GM19467 (cell line): ENCODE measurements at regions not wholly inside any gene's neighbourhood (a gene's known extent, or its start where the extent isn't known, plus 50 kb on each side); places are given as distances from the start of the nearest gene placed in this dataset.
"Not testable (repeated sequence)": the region's sequence is repeated elsewhere in the genome, so short reads cannot be mapped to it uniquely, and the experiment has no call there.

Source experiments
- ATAC-seq: cut with Tn5 transposase; IDR thresholded peaks from one replicate; pipeline ENCODE4 v1.9.1; 2021; ENCODE audit warnings: mild to moderate bottlenecking, moderate library complexity; ENCODE audit not compliant: unreplicated experiment

DNA sequence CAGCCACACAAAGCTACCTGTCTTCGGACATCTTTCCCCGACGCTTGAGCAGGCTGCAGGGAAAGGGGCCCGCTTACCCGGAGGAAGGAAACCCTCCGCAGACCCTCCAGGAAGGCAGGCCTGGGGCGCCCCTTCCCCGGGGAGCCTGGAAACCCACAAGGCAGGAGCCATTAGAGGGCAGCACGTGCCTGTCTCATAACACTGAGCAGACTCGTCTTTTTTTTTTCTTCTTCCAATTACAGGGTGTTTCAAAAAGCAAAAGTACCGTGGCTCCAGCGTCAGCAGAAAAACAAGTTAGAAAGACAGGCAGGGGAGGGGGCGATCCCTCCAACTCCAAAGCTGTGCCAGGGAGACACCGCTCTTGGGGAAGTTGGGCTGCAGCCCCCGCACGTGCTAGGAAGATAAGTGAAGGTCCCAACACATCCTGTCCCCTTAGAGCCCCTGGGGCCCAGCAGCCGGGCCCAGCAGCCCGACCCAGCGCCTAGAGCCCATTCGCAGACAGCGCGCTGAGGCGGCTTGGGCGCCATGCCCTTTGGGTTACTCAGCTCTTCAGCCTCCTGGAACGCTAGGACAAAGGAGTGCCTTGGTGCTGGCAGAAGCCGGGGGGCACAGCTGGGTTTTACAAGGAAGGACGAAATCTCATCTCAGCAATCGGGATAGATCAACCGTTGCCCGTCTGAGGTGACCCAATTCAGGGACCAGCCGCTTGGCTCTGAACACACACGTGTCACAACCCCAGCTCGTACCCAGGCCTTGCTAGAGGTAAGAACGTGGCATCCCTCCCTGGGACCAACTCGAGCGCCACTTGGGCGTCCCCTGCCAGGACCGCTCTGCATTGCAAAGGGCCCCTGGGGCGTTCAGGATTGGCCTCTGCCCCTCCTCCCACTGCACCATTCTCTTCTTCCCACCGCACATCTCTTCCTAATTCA, 136.3 kb downstream of the LY86 start:
- ATAC-seq = no peak

DNA sequence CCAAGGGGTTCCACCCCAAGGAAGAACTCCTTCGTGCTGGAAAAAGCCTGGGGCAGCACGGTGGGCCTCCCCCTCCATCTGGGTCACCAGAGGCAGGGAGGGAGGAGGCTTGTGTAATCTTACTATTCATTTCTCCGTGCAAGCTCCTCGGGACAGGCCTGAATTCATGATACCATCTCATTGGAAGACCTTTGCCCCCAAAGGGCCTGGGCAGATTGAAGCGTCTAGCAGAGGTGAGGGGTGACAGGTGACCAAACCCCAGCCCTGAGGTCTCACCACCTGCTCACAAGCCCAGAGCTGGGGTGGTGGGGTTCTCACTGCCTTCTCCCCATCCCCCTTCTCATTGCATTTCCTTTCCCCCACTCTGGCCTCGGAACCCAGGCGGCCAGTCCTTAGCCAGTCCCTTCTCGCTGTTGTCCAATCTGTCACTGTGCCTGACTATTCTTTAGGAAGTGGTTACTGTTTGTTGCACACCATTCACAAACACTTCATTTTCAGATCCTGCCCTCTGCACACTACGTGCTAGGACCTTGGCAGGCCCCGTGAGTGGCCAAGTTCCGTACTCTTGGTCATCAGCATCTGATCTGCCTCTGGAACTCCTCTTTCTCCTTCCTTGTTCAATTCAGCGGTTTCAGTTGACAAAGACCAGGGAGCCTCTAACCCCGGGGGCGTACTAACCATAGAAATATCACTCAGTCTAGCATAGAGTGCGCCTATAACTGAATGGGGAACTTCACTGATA, 137.1 kb downstream of the LY86 start:
- no peak for ATAC-seq

DNA sequence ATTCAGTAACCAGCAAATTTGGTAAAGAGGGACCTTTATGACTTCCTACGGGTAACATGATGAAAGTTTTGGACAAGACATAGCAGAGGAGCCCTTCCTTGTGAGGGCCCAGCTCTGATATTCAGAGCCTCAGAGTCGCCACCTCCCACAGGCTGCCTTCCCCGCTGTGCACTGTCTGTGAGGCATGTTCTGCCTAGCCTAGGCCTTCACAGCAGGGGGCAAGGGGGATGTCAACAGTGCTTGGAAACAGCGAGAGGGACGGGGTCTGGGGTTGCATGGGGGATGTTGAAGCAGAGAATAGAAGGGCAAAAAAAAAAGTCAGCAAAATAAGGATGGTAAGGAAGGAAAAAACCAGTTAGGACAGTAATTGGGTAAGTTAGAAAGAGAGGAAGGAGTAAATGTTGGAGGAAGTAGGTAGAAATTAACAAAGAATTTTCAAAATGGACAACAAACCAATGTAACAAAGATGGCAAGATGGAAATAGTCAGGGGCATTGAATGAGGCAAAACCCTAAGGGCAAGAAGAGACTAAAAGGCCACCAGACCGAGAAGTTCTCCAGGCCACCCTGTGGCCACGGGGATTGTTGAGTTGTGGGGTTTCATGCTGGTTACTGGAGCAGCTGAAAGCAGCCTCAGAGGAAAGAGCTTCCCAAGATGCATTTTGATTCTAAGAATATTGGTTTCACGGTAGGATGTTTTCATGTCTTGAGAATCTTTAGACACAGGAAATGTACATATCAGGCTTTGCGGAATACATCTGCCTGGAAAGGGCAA, 139.8 kb downstream of the LY86 start:
- no peak for ATAC-seq

DNA sequence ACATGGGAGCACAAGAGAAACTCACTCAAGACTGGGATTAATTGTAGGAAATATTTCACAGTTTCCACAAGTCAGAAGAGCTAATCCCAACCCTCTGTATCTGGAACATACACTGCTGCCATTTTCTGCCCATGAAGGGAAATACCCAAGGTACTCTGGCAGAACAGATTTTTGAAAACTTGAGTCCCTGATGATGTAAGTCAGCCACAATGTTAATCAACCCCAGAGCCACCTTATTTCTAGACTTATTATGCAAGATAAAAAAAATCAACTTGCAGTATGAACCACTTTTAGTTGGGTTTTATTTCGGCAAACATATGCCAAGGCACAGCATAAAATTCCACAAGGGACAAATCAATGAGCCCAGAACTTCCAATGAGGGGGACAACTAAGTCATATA, 141.5 kb downstream of the LY86 start:
- no peak for ATAC-seq

DNA sequence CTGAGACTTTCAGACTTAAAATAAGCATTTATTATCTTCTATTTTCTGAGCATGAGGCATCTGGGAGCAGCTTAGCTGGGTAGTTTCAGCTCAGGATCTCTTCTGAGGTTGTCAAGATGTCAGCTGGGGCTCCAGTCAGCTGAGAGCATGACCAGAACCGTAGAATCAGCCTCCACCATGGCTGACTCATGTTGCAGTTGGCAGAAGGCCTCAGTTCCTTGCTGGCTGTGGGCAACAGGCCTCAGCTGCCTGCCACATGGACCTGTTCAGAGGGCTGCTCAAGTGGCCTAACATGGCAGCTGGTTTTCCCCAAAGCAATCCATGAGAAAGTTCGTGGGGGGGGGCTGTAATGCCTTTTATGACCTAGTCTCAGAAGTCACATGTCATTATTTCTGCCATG, 142.3 kb downstream of the LY86 start:
- no peak for ATAC-seq

DNA sequence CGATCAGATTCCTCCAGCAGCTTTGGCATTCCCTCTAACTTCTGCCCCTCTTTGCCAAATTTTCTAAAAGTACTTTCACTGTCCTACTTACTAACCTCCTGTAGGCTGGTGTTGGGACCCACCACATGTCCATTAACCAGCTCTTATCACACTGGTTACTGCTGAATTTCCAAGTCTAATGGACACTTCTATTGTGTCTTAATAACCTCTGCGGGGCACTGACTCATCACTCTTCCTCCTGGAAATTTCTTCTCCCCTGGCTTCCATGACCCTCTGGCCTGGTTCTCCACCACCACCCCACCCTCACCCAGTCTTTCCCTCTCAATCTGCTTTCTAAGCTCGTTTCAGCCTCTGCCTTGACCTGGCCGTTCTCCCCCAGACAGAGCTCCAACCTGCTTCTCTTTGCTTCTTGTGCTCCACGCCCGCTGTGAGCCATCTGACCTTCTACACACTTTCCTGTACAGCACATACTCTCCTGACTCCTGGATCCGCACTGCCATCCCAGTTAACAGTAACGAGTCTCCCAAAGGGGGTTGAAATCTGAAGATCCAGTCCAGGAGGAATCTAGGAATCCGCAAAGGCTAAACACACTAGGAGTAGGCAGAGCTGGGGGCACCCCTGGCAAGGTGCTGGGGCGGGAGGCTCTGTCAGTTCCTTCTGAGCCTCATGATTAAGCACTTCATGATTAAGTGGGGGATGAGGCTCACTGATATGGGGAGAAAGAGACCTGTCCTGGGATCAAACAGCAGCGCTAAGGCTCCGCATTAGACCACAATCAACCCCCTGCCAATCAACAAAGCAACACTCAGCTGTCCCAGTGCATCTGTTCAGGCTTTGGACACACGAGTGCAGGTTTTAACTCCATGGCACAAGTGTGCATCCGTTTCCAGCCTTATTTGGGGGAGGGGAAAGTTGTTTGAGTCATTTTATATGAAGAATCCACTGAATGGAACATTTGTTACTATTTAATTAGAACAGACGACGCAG, 146.3 kb downstream of the LY86 start:
- ATAC-seq = no peak

DNA sequence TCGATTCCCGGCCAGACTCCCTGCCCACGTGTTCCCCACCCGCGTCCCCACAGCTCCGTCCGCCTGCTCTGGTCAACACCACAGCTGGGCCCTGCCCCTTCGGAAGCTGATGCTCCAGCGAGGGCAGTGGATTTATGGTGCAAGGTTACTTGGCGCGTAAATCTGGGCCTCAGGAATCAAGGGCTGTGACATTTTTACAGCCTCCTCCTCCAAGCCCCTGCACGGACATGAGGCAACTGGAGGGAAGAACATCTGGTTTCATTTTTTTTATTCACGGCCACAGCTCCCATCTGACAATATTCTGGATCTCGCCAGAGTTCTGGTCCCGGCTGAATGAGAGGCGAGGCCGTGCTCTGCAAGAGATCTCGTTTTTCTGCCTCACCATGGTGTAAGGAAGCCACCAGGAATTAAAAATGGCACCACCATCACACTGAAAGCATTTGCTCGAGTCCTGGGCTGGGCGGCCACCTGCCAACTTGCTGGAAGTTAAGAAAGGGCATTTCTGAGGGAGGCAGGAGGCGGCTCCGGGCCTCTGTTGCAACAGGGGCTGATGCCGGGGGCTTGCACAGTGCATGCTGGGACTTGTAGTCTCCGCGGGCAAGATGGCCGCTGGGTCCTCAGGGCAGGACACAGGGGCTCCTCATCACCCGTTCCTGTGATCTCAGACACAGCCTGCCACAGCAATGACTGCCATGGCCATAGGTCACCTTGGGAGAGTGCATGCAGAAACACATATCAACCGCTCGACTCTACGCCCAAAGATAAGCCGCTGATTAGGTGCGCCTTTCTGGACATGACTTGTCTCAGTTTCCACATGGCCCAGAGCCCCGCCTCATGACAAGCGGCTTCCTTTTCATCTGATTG, 148.5 kb downstream of the LY86 start:
- ATAC-seq = no peak

DNA sequence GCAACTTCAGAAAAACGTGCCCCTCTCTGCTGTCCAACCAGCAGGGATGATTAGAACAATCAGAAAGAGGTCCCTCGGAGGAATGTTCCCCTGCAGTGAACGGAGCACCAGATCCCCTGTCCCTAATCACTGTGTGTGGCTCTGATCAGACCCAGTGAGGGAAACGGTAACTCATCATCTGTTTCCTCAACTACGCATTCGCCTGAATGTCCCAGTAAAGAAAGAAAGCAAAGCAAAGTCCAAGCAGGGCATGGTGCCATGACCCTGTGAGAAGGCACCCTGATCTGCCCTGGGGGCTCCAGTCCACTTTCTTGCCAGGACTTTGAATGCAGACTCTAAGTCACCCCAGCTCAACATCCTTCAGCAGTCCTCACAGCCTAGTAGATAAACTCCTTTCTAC, 149.2 kb downstream of the LY86 start:
- no peak for ATAC-seq

DNA sequence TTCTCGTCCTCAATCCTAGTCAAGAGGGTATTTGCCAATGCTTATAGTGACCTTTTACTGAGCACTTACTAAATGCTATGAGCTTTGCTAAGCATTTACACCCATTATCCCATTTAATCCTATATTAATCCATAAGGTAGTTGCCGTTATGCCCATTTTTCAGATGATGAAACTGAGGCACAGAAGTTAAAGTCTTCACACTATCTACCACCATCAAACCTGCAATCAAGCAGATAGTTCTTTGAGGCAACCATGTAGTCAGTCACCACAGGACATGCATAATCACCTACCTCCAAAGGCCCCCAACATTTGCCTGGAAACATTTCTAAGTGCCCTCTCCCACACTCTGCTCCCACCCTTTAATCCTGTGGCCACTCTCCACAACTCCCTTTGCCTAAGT, 149.6 kb downstream of the LY86 start:
- ATAC-seq = no peak

DNA sequence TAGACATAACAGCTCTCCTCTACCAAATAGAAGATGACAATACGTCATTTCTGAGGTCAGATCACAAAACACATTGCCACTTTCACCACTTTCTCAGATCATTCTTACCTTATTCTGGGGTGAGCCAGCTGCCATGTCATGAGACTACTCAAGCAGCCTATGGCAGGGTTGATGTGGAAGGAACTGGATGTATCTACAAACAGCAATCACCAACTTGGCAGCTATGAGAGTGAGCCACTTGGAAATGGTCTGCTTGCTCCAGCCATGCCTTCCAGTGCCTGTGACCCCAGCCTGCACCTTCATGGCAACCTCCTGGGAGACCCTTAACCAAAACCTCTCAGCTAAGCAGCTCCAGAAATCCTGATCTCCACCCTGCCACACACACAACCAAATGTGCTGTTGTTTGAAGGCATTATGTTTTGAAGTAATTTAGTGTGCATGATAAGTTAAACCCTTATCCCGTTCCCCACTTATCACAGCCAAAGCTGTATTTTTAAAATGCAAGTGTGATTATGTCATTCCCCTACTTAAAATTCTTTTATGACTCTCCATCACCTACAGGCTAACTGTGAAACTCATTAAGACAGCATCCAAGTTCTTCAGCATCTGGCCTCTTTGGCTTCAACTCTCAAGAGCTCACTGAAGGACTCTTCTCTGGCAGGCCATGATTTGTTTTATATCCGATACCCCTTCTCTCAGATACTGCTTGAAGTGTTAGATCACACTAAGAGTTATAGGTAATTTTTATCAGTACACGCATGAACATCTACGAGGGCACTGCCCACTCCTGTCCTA, 150.6 kb downstream of the LY86 start:
- ATAC-seq = no peak

DNA sequence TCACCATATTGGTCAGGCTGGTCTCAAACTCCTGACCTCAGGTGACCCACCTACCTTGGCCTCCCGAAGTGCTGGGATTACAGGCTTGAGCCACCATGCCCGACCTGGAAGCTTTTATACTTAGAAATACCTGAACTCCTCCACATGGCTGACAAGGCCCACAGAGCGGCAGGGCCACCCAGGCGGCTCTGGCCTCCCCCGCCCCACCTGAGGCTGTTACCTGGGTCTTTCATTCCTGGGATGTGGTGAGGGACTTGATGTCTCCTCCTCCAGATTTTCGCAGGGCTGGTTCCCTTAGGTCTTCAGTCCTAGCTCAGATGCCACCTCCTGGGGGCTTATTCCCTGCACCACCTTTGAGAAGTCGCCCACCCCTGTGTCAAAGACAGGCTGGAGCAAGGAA, 152.1 kb downstream of the LY86 start:
- ATAC-seq = no peak

DNA sequence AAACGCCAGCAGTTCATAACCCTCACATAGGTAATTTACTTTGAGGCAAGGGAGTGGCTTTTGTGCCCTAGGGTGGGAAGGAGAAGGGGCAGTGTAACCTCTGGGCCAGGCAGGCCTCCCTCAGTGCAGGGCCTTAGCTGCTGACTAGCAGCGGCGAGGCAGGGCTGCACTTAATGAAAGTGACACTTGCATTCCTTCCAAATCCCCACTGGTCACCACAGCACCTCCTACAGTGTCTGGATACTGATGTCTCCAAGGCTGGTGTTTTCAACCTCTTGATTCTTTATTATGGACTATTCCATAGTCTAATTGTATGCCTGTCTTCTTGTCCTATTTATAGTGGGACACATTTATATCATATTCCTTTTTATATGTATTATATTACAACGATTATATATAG, 152.7 kb downstream of the LY86 start:
- ATAC-seq = no peak

DNA sequence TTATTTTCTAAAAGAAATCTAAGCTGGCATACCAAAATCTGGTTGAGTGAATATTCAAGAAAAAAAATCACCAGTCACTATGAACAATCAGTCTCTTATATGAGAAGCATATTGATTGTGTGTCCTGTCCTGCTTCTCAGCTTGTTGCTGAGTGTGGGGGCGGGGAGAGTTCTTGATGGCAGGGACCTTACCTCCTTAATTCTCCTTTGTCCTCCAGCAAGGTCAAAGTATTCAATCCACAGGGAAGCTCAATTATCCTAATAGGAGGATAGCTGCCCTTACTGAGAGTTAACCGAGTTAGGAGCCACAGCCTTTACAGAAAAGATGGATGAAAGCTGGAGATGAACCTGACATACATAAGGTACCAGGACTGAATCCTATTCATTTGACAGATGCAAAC, 154.0 kb downstream of the LY86 start:
- no peak for ATAC-seq

DNA sequence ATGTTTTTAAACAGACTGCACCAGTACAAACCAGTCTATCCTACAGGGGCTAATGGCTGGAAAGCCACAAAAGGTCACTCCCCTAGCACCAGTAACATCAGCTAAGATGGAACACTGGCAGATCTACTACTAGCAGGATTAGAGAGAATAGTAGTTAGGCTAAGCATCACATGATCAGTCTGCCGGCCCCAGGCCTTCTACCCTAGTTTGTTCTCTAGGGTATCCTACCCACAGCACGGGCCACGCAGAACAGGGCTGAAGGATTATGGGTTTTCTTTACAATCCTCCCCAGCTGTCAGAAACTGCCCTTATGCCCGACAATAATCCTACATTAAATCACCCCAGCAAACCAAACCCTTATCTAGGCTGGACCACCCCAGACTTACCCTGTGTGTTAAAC, 156.0 kb downstream of the LY86 start:
- ATAC-seq = no peak

DNA sequence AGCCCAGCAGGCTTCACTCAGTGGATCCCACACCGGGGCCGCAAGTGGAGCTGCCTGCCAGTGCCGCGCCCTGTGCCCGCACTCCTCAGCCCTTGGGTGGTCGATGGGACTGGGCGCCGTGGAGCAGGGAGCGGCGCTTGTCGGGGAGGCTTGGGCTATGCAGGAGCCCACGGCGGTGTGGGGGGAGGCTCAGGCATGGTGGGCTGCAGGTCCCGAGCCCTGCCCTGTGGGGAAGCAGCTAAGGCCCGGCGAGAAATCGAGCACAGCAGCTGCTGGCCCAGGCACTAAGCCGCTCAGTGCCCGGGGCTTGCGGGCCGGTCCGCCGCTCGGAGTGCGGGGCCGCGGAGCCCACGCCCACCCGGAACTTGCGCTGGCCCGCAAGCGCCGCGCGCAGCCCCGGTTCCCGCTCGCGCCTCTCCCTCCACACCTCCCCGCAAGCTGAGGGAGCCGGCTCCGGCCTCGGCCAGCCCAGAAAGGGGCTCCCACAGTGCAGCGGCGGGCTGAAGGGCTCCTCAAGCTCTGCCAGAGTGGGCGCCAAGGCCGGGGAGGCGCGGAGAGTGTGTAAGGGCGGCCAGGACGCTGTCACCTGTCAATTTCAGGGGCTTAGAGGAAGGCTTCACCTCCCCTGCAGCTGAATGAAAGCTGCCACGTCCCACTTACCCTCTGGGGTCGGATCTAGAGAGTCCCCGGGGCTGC, 157.3 kb downstream of the LY86 start:
- not testable (repeated sequence) for ATAC-seq

DNA sequence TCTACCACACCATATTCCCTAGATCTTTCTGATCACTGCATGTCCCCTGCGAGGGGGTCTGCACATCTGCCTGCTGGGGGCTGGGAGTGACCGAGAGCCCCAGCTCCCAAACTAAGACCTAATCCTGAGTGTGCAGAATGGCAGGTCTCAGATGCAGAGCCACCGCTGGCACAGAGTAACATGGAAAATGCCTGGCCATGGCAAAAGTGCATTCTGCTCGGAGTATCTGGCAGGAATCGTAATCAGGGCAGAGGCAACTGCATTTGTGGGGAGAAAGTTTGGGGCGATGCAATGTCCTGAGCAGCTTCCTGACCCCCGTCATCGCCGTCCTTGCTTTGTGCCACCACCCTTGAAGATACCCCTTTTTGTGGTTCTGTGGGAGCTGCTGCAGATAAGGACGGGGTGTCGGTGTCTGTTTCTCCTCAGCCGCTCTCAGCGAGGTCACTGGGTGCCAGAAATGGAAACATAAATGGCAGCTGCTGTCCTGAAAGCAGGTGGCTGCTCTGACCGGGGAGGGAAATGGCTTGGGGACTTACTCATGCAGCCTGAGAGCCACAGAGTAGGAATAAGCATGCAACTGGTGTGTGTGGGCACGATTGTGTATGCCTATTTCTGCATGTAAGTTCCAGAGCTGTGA, 157.9 kb downstream of the LY86 start:
- no peak for ATAC-seq

DNA sequence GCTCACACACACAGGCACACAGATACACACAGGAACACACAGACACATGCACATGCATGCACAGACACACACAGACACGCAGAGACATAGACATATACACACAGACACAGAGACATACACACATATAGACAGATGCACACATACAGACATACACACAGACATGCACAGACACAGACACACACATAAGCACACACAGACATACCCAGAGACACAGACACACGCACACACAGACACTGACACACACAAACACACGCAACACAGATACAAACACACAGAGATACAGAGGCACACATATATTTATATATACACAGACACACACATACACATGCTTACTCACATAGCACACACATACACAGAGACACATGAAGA, 158.4 kb downstream of the LY86 start:
- no peak for ATAC-seq

DNA sequence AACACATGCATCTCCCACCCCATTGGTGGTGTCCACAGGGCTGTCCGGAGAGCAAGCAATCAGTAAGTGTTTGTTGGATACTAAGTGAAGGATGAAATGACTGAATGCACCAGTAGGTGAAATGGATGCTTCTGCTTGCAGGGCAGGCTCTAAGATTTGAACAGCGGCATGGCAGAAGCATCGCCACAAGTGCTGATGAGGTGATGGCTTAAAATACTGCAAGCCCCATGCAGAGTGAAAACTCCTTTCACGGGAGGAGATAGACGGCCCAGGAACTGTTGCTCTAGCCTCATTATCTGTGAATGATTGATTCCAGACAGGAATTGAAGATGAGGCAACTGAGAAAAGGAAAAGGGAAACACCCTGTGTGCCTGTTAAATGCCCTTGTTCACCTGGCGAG, 158.9 kb downstream of the LY86 start:
- ATAC-seq = no peak
